Spleen (tissue), 11 donors: ENCODE measurements at regions not wholly inside any gene's neighbourhood (a gene's known extent, or its start where the extent isn't known, plus 50 kb on each side); places are given as distances from the start of the nearest gene placed in this dataset.

ENCODE experiments used
- DNase-seq: peaks from one replicate; pipeline ENCODE4 v3.0.0-alpha.2; 2020
- H3K27ac ChIP-seq, 8 donors: fragments of 200-600 bp; sonication (generic) in 7 of 8; 1 replicate in 4 of 8; 2 replicates in 4 of 8; pipeline versions ENCODE4 v1.5.0 to v1.8.0; 2016 to 2021; ENCODE audit warnings: inconsistent platforms in 4 of 8, mild to moderate bottlenecking in 4 of 8, moderate library complexity in 1 of 8
- H3K27me3 ChIP-seq, 7 donors: fragments of 200-600 bp; sonication (generic) in 6 of 7; replicated peaks in 1 of 7; 1 replicate in 4 of 7; 2 replicates in 3 of 7; pipeline versions ENCODE4 v1.5.0 to v1.8.0; 2016 to 2021; ENCODE audit warnings: inconsistent platforms in 3 of 7, mild to moderate bottlenecking in 1 of 7
- H3K36me3 ChIP-seq, 6 donors: fragments of 200-600 bp; sonication (generic) in 5 of 6; 1 replicate in 4 of 6; 2 replicates in 2 of 6; pipeline versions ENCODE4 v1.5.0 to v1.8.0; 2016 to 2021; ENCODE audit warnings: inconsistent platforms in 2 of 6
- H3K4me1 ChIP-seq, 6 donors: fragments of 200-600 bp; sonication (generic) in 5 of 6; 1 replicate in 3 of 6; 2 replicates in 3 of 6; pipeline versions ENCODE4 v1.5.0 to v1.8.0; 2016 to 2021; ENCODE audit warnings: inconsistent platforms in 3 of 6
- H3K4me3 ChIP-seq, 8 donors: fragments of 200-600 bp; sonication (generic) in 7 of 8; 1 replicate in 4 of 8; 2 replicates in 4 of 8; pipeline versions ENCODE4 v1.5.0 to v1.8.0; 2016 to 2021; ENCODE audit warnings: inconsistent platforms in 4 of 8, mild to moderate bottlenecking in 4 of 8, moderate library complexity in 2 of 8
- H3K9me3 ChIP-seq, 8 donors: fragments of 200-600 bp; sonication (generic) in 7 of 8; 1 replicate in 4 of 8; 2 replicates in 4 of 8; pipeline versions ENCODE4 v1.5.0 to v1.8.0; 2016 to 2021; ENCODE audit warnings: inconsistent platforms in 4 of 8
- POLR2A ChIP-seq, 3 donors: fragments of 450-650 bp; IDR thresholded peaks; one replicate each; pipeline ENCODE4 v1.5.1; 2017; ENCODE audit warnings: antibody characterized with exemption in 3 of 3, mild to moderate bottlenecking in 1 of 3
- POLR2AphosphoS5 ChIP-seq, 3 donors: sonication (generic); formaldehyde crosslinking; IDR thresholded peaks; one replicate each; pipeline ENCODE4 v1.5.1; 2017; ENCODE audit warnings: antibody characterized with exemption in 3 of 3
- WGBS, 5 donors: extraction: QIAGEN DNeasy Blood & Tissue Kit in 3 of 5; methylation state at CpG; one replicate each; pipeline versions ENCODE4 v1.1.5 to v1.1.7; 2013 to 2018; 5-methylcytosine and 5-hydroxymethylcytosine counted together
- intact Hi-C: fragments of 100-400 bp; cut with DNase I; formaldehyde crosslinking; loops from one replicate; pipeline ENCODE4 v1.15.0; 2023; ENCODE audit warnings: low total_unique reads
- TF ChIP-seq, protein P1 (sequence below), 11 experiments: fragments of 200-600 bp in 7 of 11; fragments of 450-650 bp in 4 of 11; sonication (generic) in 4 of 11; IDR thresholded peaks in 8 of 11; conservative IDR thresholded peaks in 3 of 11; 1 replicate in 7 of 11; 2 replicates in 4 of 11; pipeline versions ENCODE4 v1.4.0 to v1.8.0; 2016 to 2021; ENCODE audit warnings: antibody characterized with exemption in 11 of 11, inconsistent platforms in 4 of 11, mild to moderate bottlenecking in 1 of 11
- donor health status: healthy with polysubstance abuse.
- donor health status: DM: no; HTN: no; CAD: no; lungs with moderate emphysema.
- donor health status: DM: no; HTN: no; CAD: no.
- donor health status: Bipolar disorder and iron deficiency.
- donor health status: healthy.
- donor health status: DM: no; HTN: no; CAD: no.
- donor health status: DM: yes; HTN: yes; CAD: no.

DNA sequence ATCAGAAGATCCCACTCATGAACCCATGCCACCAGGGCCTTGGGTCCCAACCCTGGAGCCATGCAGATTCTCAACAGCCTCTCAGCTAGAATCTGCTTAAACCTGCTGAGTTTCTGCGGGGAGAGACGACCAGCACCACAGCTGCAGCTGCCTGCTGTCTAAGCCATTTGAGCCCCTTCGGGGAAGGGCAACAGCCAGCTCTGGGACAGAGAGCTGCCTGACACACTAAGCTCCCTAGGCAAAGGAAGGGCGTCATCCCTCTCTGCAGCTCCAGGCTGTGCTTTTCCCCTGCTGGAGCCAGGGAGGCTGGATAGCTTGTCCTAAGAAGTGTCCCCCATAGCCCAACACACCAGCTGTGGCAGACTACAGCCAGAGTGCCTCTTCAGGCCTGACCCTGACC is 182.5 kb downstream of the OTOR start:
- no peak for DNase-seq
- Histone ChIP-seq H3K4me3 (no peak overlapping the region), H3K27ac (no peak overlapping the region), H3K27me3 (no peaks in the 10 kb centered on the region), H3K9me3 (peaks cover 0 to 4% (median 0%) of the 10 kb centered on the region in 8 donors), H3K36me3 (no peaks in the 10 kb centered on the region), H3K4me1 (no peaks in the 10 kb centered on the region)
- intact Hi-C loops = no loop called here
- TF ChIP-seq, protein P1, sequence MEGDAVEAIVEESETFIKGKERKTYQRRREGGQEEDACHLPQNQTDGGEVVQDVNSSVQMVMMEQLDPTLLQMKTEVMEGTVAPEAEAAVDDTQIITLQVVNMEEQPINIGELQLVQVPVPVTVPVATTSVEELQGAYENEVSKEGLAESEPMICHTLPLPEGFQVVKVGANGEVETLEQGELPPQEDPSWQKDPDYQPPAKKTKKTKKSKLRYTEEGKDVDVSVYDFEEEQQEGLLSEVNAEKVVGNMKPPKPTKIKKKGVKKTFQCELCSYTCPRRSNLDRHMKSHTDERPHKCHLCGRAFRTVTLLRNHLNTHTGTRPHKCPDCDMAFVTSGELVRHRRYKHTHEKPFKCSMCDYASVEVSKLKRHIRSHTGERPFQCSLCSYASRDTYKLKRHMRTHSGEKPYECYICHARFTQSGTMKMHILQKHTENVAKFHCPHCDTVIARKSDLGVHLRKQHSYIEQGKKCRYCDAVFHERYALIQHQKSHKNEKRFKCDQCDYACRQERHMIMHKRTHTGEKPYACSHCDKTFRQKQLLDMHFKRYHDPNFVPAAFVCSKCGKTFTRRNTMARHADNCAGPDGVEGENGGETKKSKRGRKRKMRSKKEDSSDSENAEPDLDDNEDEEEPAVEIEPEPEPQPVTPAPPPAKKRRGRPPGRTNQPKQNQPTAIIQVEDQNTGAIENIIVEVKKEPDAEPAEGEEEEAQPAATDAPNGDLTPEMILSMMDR (IDR thresholded peaks at IDR 0.05 in 8 of 11, conservative IDR thresholded peaks at IDR 0.05 in 3 of 11) = no peak
- TF ChIP-seq POLR2A (IDR thresholded peaks at IDR 0.05) (no peak), POLR2AphosphoS5 (IDR thresholded peaks at IDR 0.05) (no peak)
- WGBS, 5 donors = 72 to 81% (median 80%) methylated on average over 4 of the region's 4 CpGs

DNA sequence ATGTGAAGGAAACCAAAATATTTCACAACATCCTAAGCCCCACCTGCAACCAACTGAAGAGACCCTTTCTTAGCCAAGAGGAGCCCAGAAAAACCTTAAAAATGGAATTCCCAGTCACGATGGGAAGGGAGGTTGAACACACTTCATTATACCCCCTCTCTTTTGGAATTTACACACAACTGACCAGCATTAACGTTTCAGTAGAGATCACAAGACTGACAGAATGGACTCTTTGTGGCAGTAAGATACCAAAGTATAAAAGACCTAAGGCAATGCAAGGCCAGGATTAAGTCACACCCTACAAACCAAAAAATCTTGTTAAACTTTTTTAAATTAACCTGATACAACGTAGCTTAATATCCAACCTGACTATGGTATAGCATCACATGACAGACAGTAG is 190.9 kb downstream of the OTOR start:
- DNase-seq = no peak
- 38 to 47% (median 42%) methylated on average over 3 of the region's 3 CpGs for WGBS, 5 donors
- no peak overlapping the region for H3K4me3 ChIP-seq
- intact Hi-C loops = no loop called here
- H3K36me3 ChIP-seq = no peaks in the 10 kb centered on the region
- no peaks in the 10 kb centered on the region for H3K4me1 ChIP-seq
- no peak overlapping the region for H3K27ac ChIP-seq
- no peaks in the 10 kb centered on the region for H3K27me3 ChIP-seq
- peaks cover 0 to 3% (median 0%) of the 10 kb centered on the region in 8 donors for H3K9me3 ChIP-seq
- TF ChIP-seq POLR2AphosphoS5 (IDR thresholded peaks at IDR 0.05) (no peak), POLR2A (IDR thresholded peaks at IDR 0.05) (no peak)
- TF ChIP-seq, protein P1 (IDR thresholded peaks at IDR 0.05 in 8 of 11, conservative IDR thresholded peaks at IDR 0.05 in 3 of 11) = no peak

DNA sequence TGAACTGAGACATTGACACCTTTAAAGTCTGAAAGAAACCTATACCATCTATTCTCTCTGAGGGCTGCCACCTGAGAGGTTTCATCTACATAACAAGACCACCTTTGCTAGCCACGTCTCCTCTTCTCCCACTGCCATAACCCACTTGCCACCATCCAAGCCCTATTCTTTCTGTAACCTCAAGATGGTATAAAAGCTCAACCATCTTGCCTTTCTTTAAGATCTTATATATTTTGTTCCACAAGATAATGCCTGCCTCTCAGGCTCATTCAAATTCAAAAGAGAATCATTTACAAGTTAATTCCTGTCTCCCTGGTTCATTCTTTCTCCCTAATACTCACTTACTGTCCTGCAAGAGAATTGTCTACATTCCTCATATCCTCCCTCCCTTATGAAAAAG is 192.5 kb downstream of the OTOR start:
- Histone ChIP-seq H3K4me1 (no peaks in the 10 kb centered on the region), H3K27me3 (no peaks in the 10 kb centered on the region), H3K9me3 (peaks cover 0 to 5% (median 0%) of the 10 kb centered on the region in 8 donors), H3K27ac (no peak overlapping the region), H3K4me3 (no peak overlapping the region), H3K36me3 (no peaks in the 10 kb centered on the region)
- DNase-seq = no peak
- WGBS, 5 donors = 51 to 73% (median 53%) methylated on average over 1 of the region's 1 CpG
- intact Hi-C loops = no loop called here
- TF ChIP-seq POLR2A (IDR thresholded peaks at IDR 0.05) = no peak
- TF ChIP-seq, protein P1 (IDR thresholded peaks at IDR 0.05 in 8 of 11, conservative IDR thresholded peaks at IDR 0.05 in 3 of 11) = no peak
- TF ChIP-seq POLR2AphosphoS5 (IDR thresholded peaks at IDR 0.05) = no peak

DNA sequence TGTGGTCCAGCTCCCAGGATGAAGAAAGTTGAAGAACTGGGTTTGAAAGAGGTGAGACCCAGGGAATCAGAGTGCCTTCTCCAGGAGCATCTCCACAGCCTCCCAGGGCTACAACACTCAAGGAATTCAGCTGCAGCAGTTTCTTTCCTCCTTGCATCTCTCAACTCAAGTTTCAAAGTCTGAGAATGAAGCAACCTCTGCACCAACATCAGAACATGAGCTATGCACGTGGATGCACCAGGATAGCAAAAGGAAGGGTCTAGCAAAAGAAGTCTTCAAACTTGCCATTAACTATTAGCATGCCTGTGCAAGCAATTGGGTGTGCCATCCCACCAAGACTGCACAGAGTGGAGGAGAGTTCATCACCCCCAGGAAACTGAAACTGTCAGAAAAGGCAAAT is 193.9 kb downstream of the OTOR start:
- WGBS, 5 donors = 17 to 71% (median 26%) methylated on average over 1 of the region's 1 CpG
- intact Hi-C loops = no loop called here
- no peaks in the 10 kb centered on the region for H3K27me3 ChIP-seq
- no peak for TF ChIP-seq POLR2A (IDR thresholded peaks at IDR 0.05)
- TF ChIP-seq POLR2AphosphoS5 (IDR thresholded peaks at IDR 0.05) = no peak
- TF ChIP-seq, protein P1 (IDR thresholded peaks at IDR 0.05 in 8 of 11, conservative IDR thresholded peaks at IDR 0.05 in 3 of 11) = no peak
- no peak overlapping the region for H3K27ac ChIP-seq
- H3K36me3 ChIP-seq = no peaks in the 10 kb centered on the region
- no peak overlapping the region for H3K4me3 ChIP-seq
- no peak for DNase-seq
- H3K4me1 ChIP-seq = no peaks in the 10 kb centered on the region
- peaks cover 0 to 5% (median 0%) of the 10 kb centered on the region in 8 donors for H3K9me3 ChIP-seq
